GM23338 (cell line): ENCODE measurements at regions not wholly inside any gene's neighbourhood (a gene's known extent, or its start where the extent isn't known, plus 50 kb on each side); places are given as distances from the start of the nearest gene placed in this dataset.
A peak's percentile ranks its signal among the peaks of the same experiment; 100 is the strongest.

ENCODE experiments used
- ATAC-seq: fragments of 200-7000 bp; cut with Tn5 transposase; 3 replicates; pipeline ENCODE4 v1.9.1; 2020
- DNase-seq: peaks from one replicate; pipeline ENCODE4 v3.0.0-alpha.2; 2015; ENCODE audit warnings: low spot score
- H2AFZ ChIP-seq: fragments of 200-600 bp; sonication (generic); 2 replicates; pipeline ENCODE4 v1.8.0; 2016; ENCODE audit warnings: antibody characterized with exemption, mild to moderate bottlenecking, moderate library complexity
- H3F3A ChIP-seq: fragments of 200-600 bp; sonication (generic); replicated peaks from 2 replicates; pipeline ENCODE4 v1.8.0; 2017; ENCODE audit warnings: antibody characterized with exemption, mixed run types, low read depth
- H3K27ac ChIP-seq: fragments of 200-600 bp; sonication (generic); 2 replicates; pipeline ENCODE4 v1.6.1; 2016; ENCODE audit warnings: low read depth
- H3K27me3 ChIP-seq: fragments of 200-600 bp; sonication (generic); 2 replicates; pipeline ENCODE4 v1.8.0; 2016; ENCODE audit warnings: mild to moderate bottlenecking, mixed run types, moderate library complexity; ENCODE audit not compliant: insufficient read depth
- H3K36me3 ChIP-seq: fragments of 200-600 bp; sonication (generic); 2 replicates; pipeline ENCODE4 v1.8.0; 2016; ENCODE audit warnings: mild to moderate bottlenecking; ENCODE audit not compliant: insufficient read depth
- H3K4me1 ChIP-seq: fragments of 200-600 bp; sonication (generic); 2 replicates; pipeline ENCODE4 v1.8.0; 2016; ENCODE audit warnings: mild to moderate bottlenecking, moderate library complexity; ENCODE audit not compliant: insufficient read depth
- H3K4me2 ChIP-seq: fragments of 200-600 bp; sonication (generic); 2 replicates; pipeline ENCODE4 v1.7.1; 2017; ENCODE audit warnings: mixed run types
- H3K4me3 ChIP-seq: fragments of 200-600 bp; sonication (generic); 2 replicates; pipeline ENCODE4 v1.6.1; 2016; ENCODE audit warnings: mixed run types
- H3K79me2 ChIP-seq: fragments of 200-600 bp; sonication (generic); replicated peaks from 2 replicates; pipeline ENCODE4 v1.8.0; 2017; ENCODE audit warnings: mild to moderate bottlenecking; ENCODE audit not compliant: insufficient read depth
- H3K9me2 ChIP-seq: fragments of 200-600 bp; sonication (generic); 2 replicates; pipeline ENCODE4 v1.8.0; 2017; ENCODE audit not compliant: insufficient read depth
- H4K20me1 ChIP-seq: fragments of 200-600 bp; sonication (generic); replicated peaks from 2 replicates; pipeline ENCODE4 v1.8.0; 2017; ENCODE audit warnings: mild to moderate bottlenecking; ENCODE audit not compliant: insufficient read depth
- H3K27ac Mint-ChIP-seq: 2 replicates; pipeline ENCODE4 v1.8.0; 2020; ENCODE audit warnings: inconsistent platforms, mild to moderate bottlenecking, moderate library complexity, mixed read lengths
- H3K27me3 Mint-ChIP-seq: 3 replicates; pipeline ENCODE4 v1.8.0; 2022; ENCODE audit warnings: low read depth, mild to moderate bottlenecking, moderate library complexity, mixed read lengths, inconsistent platforms; ENCODE audit not compliant: insufficient read depth, poor library complexity
- H3K36me3 Mint-ChIP-seq: 3 replicates; pipeline ENCODE4 v1.8.0; 2021; ENCODE audit warnings: low read depth, mild to moderate bottlenecking, inconsistent platforms, moderate library complexity, mixed read lengths
- H3K4me1 Mint-ChIP-seq: 3 replicates; pipeline ENCODE4 v1.8.0; 2020; ENCODE audit warnings: mild to moderate bottlenecking, inconsistent platforms, mixed read lengths
- H3K4me3 Mint-ChIP-seq: 3 replicates; pipeline ENCODE4 v1.8.0; 2021; ENCODE audit warnings: moderate library complexity, mild to moderate bottlenecking, inconsistent platforms, mixed read lengths
- H3K9me3 Mint-ChIP-seq: 3 replicates; pipeline ENCODE4 v1.8.0; 2020; ENCODE audit warnings: moderate library complexity, mild to moderate bottlenecking, inconsistent platforms, mixed read lengths
- CREB1 ChIP-seq: fragments of 250-450 bp; sonication (Bioruptor Pico); IDR thresholded peaks from 2 replicates; pipeline ENCODE4 v1.5.0; 2020; ENCODE audit warnings: low read depth, mild to moderate bottlenecking, moderate library complexity
- CTCF ChIP-seq, 2 experiments: fragments of 200-600 bp in 1 of 2; sonication (generic) in 1 of 2; conservative IDR thresholded peaks; 2 replicates each; pipeline versions ENCODE4 v1.5.1 to v1.6.1; 2016 to 2017; ENCODE audit warnings: antibody characterized with exemption in 2 of 2, low read depth in 2 of 2, mild to moderate bottlenecking in 2 of 2, moderate library complexity in 1 of 2
- ETS1 ChIP-seq: IDR thresholded peaks from 2 replicates; pipeline ENCODE4 v1.6.1; 2016; ENCODE audit warnings: antibody characterized with exemption
- EZH2 ChIP-seq: fragments of 200-600 bp; sonication (generic); IDR thresholded peaks from one replicate; pipeline ENCODE4 v1.8.0; 2017; ENCODE audit warnings: antibody characterized with exemption, mild to moderate bottlenecking, low read depth; ENCODE audit not compliant: unreplicated experiment
- EZH2phosphoT487 ChIP-seq: fragments of 200-600 bp; sonication (generic); IDR thresholded peaks from one replicate; pipeline ENCODE4 v1.8.1; 2018; ENCODE audit warnings: antibody characterized with exemption; ENCODE audit not compliant: unreplicated experiment
- JUNB ChIP-seq: IDR thresholded peaks from one replicate; pipeline ENCODE4 v1.6.1; 2016; ENCODE audit warnings: antibody characterized with exemption; ENCODE audit not compliant: unreplicated experiment
- NANOG ChIP-seq: IDR thresholded peaks from 2 replicates; pipeline ENCODE4 v1.6.1; 2016; ENCODE audit warnings: antibody characterized with exemption, borderline replicate concordance
- POLR2AphosphoS5 ChIP-seq: IDR thresholded peaks from 2 replicates; pipeline ENCODE4 v1.6.1; 2016; ENCODE audit warnings: antibody characterized with exemption, low read depth
- REST ChIP-seq: IDR thresholded peaks from one replicate; pipeline ENCODE4 v1.6.1; 2018; ENCODE audit warnings: antibody characterized with exemption; ENCODE audit not compliant: unreplicated experiment
- STAT1 ChIP-seq: IDR thresholded peaks from one replicate; pipeline ENCODE4 v1.6.1; 2016; ENCODE audit warnings: antibody characterized with exemption; ENCODE audit not compliant: unreplicated experiment
- ZNF114 ChIP-seq: fragments of 250-450 bp; sonication (Bioruptor Pico); IDR thresholded peaks from 2 replicates; pipeline ENCODE4 v1.5.0; 2020; ENCODE audit warnings: mild to moderate bottlenecking, moderate library complexity
- ZNF331 ChIP-seq: fragments of 250-450 bp; sonication (Bioruptor Pico); IDR thresholded peaks from 2 replicates; pipeline ENCODE4 v1.5.0; 2020; ENCODE audit warnings: low read depth, mild to moderate bottlenecking, moderate library complexity

GRCh38 chr3:7913283-7913682 is 588.3 kb upstream of the LMCD1 start:
- H3K4me3 Mint-ChIP-seq: no peak overlapping the region
- H3K27ac Mint-ChIP-seq: no peak overlapping the region
- H3K4me1 Mint-ChIP-seq: peaks cover 22% of the 10 kb centered on the region
- H3K4me3 ChIP-seq: no peak overlapping the region
- no peaks in the 10 kb centered on the region; the same call in 2 of the 3 replicates for H3K36me3 Mint-ChIP-seq
- no peak overlapping the region for H3K4me2 ChIP-seq
- no peak for ATAC-seq
- no peak overlapping the region for H3K27ac ChIP-seq
- H3K27me3 Mint-ChIP-seq: peaks cover 2% of the 10 kb centered on the region
- no peaks in the 10 kb centered on the region for H3F3A ChIP-seq
- H3K79me2 ChIP-seq: no peaks in the 10 kb centered on the region
- H3K9me2 ChIP-seq: peaks cover 30% of the 10 kb centered on the region
- H3K9me3 Mint-ChIP-seq: peaks cover 7% of the 10 kb centered on the region; the same call in 2 of the 3 replicates
- H4K20me1 ChIP-seq: no peaks in the 10 kb centered on the region
- no peak for TF ChIP-seq ETS1
- no peak for TF ChIP-seq ZNF331
- no peak for TF ChIP-seq JUNB
- TF ChIP-seq STAT1: no peak
- TF ChIP-seq REST: no peak
- TF ChIP-seq EZH2phosphoT487: no peak
- no peak for TF ChIP-seq NANOG
- TF ChIP-seq EZH2: no peak
- no peak for TF ChIP-seq POLR2AphosphoS5
- H3K36me3 ChIP-seq: no peaks in the 10 kb centered on the region
- H3K27me3 ChIP-seq: no peaks in the 10 kb centered on the region
- no peak for DNase-seq
- peaks cover 9% of the 10 kb centered on the region; the same call in 1 of the 2 replicates for H3K4me1 ChIP-seq
- H2AFZ ChIP-seq: no peak overlapping the region

GRCh38 chr3:7915356-7915755 is 586.3 kb upstream of the LMCD1 start:
- H3K36me3 Mint-ChIP-seq: no peaks in the 10 kb centered on the region; the same call in 2 of the 3 replicates
- Histone ChIP-seq H3K4me1 (peaks cover 9% of the 10 kb centered on the region; the same call in 1 of the 2 replicates), H3K36me3 (no peaks in the 10 kb centered on the region), H2AFZ (no peak overlapping the region), H4K20me1 (no peaks in the 10 kb centered on the region), H3K9me2 (peaks cover 22% of the 10 kb centered on the region), H3K4me3 (no peak overlapping the region), H3F3A (no peaks in the 10 kb centered on the region), H3K27ac (no peak overlapping the region), H3K27me3 (no peaks in the 10 kb centered on the region), H3K79me2 (no peaks in the 10 kb centered on the region), H3K4me2 (no peak overlapping the region)
- DNase-seq (no peak), ATAC-seq (peak; percentile 67)
- H3K27ac Mint-ChIP-seq: no peak overlapping the region
- H3K9me3 Mint-ChIP-seq: peaks cover 7% of the 10 kb centered on the region; the same call in 2 of the 3 replicates
- H3K27me3 Mint-ChIP-seq: peaks cover 2% of the 10 kb centered on the region
- peaks cover 20% of the 10 kb centered on the region for H3K4me1 Mint-ChIP-seq
- H3K4me3 Mint-ChIP-seq: no peak overlapping the region
- TF ChIP-seq NANOG (no peak), ZNF114 (CRISPR knock-in tag) (no peak), CTCF (conservative IDR thresholded peaks at IDR 0.05; ENCODE audit: low read depth in 2 of 2) (no peak), EZH2 (no peak), STAT1 (no peak), CREB1 (CRISPR knock-in tag) (no peak)
